ENCODE measurements at regions not wholly inside any gene's neighbourhood (a gene's known extent, or its start where the extent isn't known, plus 50 kb on each side); places are given as distances from the start of the nearest gene placed in this dataset.

- no peak overlapping the region for H3K27ac ChIP-seq
- TF ChIP-seq, protein P1, sequence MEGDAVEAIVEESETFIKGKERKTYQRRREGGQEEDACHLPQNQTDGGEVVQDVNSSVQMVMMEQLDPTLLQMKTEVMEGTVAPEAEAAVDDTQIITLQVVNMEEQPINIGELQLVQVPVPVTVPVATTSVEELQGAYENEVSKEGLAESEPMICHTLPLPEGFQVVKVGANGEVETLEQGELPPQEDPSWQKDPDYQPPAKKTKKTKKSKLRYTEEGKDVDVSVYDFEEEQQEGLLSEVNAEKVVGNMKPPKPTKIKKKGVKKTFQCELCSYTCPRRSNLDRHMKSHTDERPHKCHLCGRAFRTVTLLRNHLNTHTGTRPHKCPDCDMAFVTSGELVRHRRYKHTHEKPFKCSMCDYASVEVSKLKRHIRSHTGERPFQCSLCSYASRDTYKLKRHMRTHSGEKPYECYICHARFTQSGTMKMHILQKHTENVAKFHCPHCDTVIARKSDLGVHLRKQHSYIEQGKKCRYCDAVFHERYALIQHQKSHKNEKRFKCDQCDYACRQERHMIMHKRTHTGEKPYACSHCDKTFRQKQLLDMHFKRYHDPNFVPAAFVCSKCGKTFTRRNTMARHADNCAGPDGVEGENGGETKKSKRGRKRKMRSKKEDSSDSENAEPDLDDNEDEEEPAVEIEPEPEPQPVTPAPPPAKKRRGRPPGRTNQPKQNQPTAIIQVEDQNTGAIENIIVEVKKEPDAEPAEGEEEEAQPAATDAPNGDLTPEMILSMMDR (IDR thresholded peaks at IDR 0.05): no peak
- TF ChIP-seq ZFX (IDR thresholded peaks at IDR 0.05; ENCODE audit: borderline replicate concordance): no peak
These were observed 72.7 kb downstream of the SPATA31C2 start for GRCh38 chr9:88065619-88066018.

GRCh38 chr9:88064554-88064953, 73.7 kb downstream of the SPATA31C2 start:
- H3K27ac ChIP-seq: no peak overlapping the region
- TF ChIP-seq ZFX (IDR thresholded peaks at IDR 0.05; ENCODE audit: borderline replicate concordance): no peak
- TF ChIP-seq, protein P1 (IDR thresholded peaks at IDR 0.05): no peak

GRCh38 chr9:88060746-88061145, 77.5 kb downstream of the SPATA31C2 start:
- H3K27ac ChIP-seq: no peak overlapping the region

DNA sequence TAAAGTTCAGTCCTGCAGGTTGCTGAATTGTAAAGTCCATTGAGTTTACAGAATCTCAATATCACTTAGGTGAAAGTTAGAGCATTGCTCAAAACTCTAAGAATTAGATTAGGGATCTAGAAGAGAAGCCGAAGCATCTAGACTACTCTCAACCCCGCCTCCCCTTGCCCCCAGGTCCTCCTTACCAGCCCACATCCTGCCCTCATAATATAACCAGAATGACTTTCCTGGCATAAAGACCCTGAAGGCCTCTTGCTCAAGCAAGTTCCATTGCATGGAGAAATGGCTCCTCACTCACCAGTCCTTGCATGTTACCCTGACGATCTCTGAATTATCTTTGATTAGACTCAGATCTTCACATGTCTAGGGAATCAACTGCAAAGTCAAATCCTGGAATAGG, 78.8 kb downstream of the SPATA31C2 start:
- TF ChIP-seq, protein P1 (IDR thresholded peaks at IDR 0.05): no peak
- TF ChIP-seq ZFX (IDR thresholded peaks at IDR 0.05; ENCODE audit: borderline replicate concordance): no peak

More at GRCh38 chr9:88060746-88061145, 77.5 kb downstream of the SPATA31C2 start:
- TF ChIP-seq ZFX (IDR thresholded peaks at IDR 0.05; ENCODE audit: borderline replicate concordance): no peak
- TF ChIP-seq, protein P1 (IDR thresholded peaks at IDR 0.05): no peak

DNA sequence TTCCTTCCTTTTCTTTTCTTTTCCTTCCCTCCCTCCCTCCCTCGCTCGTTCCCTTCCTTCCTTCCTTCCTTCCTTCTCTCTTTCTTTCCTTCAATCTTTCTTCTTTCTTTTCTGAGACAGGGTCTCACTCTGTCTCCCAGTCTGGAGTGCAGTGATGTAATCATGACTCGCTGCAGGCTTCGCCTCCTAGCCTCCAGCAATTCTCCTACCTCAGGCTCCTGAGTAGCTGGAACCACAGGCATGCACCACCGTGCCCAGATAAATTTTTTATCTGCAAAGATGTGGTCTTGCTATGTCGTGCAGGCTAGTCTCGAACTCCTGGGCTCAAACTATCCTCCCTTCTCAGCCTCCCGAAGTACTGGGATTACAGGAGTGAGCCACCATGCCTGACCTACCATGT, 81.4 kb downstream of the SPATA31C2 start:
- no peak overlapping the region for H3K27ac ChIP-seq
- TF ChIP-seq, protein P1 (IDR thresholded peaks at IDR 0.05): no peak
- TF ChIP-seq ZFX (IDR thresholded peaks at IDR 0.05; ENCODE audit: borderline replicate concordance): no peak

More for the DNA sequence above, 78.8 kb downstream of the SPATA31C2 start:
- no peak overlapping the region for H3K27ac ChIP-seq

GRCh38 chr9:88053856-88054501, 79.6 kb upstream of the CDK20 start:
- TF ChIP-seq, protein P1 (IDR thresholded peaks at IDR 0.05): no peak
- TF ChIP-seq ZFX (IDR thresholded peaks at IDR 0.05; ENCODE audit: borderline replicate concordance): no peak
- no peak overlapping the region for H3K27ac ChIP-seq

DNA sequence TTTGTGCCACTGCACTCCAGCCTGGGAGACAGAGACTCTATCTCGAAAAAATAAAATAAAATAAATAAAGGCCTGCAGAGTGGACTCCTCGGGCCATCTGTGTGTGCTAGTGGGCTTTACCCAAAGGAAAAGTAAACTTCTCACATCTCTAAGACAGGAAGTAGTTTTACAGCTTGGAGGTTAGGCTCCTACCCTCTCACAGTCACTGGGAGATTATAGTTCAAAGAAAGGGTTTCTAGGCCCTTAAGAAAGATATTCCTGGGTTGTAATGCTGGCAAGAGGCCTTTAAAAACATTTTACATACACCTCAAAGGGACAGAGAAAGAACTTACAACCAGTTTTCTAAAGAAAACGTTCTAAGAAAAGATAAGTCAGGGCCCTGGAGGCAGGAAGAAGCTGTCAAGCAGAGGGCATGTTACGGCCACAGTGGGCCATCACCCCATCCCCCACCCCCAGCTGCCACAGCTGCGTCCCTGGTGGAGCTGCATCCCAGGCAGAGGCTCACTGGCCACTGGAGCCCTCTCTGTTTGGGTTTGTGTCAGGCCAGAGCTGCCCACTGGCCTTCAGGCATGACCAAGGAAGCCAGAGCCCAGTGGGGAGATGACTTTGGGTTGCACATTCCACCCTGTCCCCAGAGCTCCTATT, 78.1 kb upstream of the CDK20 start:
- TF ChIP-seq ZFX (IDR thresholded peaks at IDR 0.05; ENCODE audit: borderline replicate concordance): no peak
- TF ChIP-seq, protein P1 (IDR thresholded peaks at IDR 0.05): no peak
- no peak overlapping the region for H3K27ac ChIP-seq

Data from 22Rv1 (cell line).